GM23338 (cell line): ENCODE measurements at regions not wholly inside any gene's neighbourhood (a gene's known extent, or its start where the extent isn't known, plus 50 kb on each side); places are given as distances from the start of the nearest gene placed in this dataset.
"Not testable (repeated sequence)": the region's sequence is repeated elsewhere in the genome, so short reads cannot be mapped to it uniquely, and the experiment has no call there.

ENCODE experiments used
- ATAC-seq: fragments of 200-7000 bp; cut with Tn5 transposase; 3 replicates; pipeline ENCODE4 v1.9.1; 2020
- DNase-seq: peaks from one replicate; pipeline ENCODE4 v3.0.0-alpha.2; 2015; ENCODE audit warnings: low spot score
- H2AFZ ChIP-seq: fragments of 200-600 bp; sonication (generic); 2 replicates; pipeline ENCODE4 v1.8.0; 2016; ENCODE audit warnings: antibody characterized with exemption, mild to moderate bottlenecking, moderate library complexity
- H3F3A ChIP-seq: fragments of 200-600 bp; sonication (generic); replicated peaks from 2 replicates; pipeline ENCODE4 v1.8.0; 2017; ENCODE audit warnings: antibody characterized with exemption, mixed run types, low read depth
- H3K27ac ChIP-seq: fragments of 200-600 bp; sonication (generic); 2 replicates; pipeline ENCODE4 v1.6.1; 2016; ENCODE audit warnings: low read depth
- H3K27me3 ChIP-seq: fragments of 200-600 bp; sonication (generic); 2 replicates; pipeline ENCODE4 v1.8.0; 2016; ENCODE audit warnings: mild to moderate bottlenecking, mixed run types, moderate library complexity; ENCODE audit not compliant: insufficient read depth
- H3K36me3 ChIP-seq: fragments of 200-600 bp; sonication (generic); 2 replicates; pipeline ENCODE4 v1.8.0; 2016; ENCODE audit warnings: mild to moderate bottlenecking; ENCODE audit not compliant: insufficient read depth
- H3K4me1 ChIP-seq: fragments of 200-600 bp; sonication (generic); 2 replicates; pipeline ENCODE4 v1.8.0; 2016; ENCODE audit warnings: mild to moderate bottlenecking, moderate library complexity; ENCODE audit not compliant: insufficient read depth
- H3K4me2 ChIP-seq: fragments of 200-600 bp; sonication (generic); 2 replicates; pipeline ENCODE4 v1.7.1; 2017; ENCODE audit warnings: mixed run types
- H3K4me3 ChIP-seq: fragments of 200-600 bp; sonication (generic); 2 replicates; pipeline ENCODE4 v1.6.1; 2016; ENCODE audit warnings: mixed run types
- H3K79me2 ChIP-seq: fragments of 200-600 bp; sonication (generic); replicated peaks from 2 replicates; pipeline ENCODE4 v1.8.0; 2017; ENCODE audit warnings: mild to moderate bottlenecking; ENCODE audit not compliant: insufficient read depth
- H3K9me2 ChIP-seq: fragments of 200-600 bp; sonication (generic); 2 replicates; pipeline ENCODE4 v1.8.0; 2017; ENCODE audit not compliant: insufficient read depth
- H4K20me1 ChIP-seq: fragments of 200-600 bp; sonication (generic); replicated peaks from 2 replicates; pipeline ENCODE4 v1.8.0; 2017; ENCODE audit warnings: mild to moderate bottlenecking; ENCODE audit not compliant: insufficient read depth
- H3K27ac Mint-ChIP-seq: 2 replicates; pipeline ENCODE4 v1.8.0; 2020; ENCODE audit warnings: inconsistent platforms, mild to moderate bottlenecking, moderate library complexity, mixed read lengths
- H3K27me3 Mint-ChIP-seq: 3 replicates; pipeline ENCODE4 v1.8.0; 2022; ENCODE audit warnings: low read depth, mild to moderate bottlenecking, moderate library complexity, mixed read lengths, inconsistent platforms; ENCODE audit not compliant: insufficient read depth, poor library complexity
- H3K36me3 Mint-ChIP-seq: 3 replicates; pipeline ENCODE4 v1.8.0; 2021; ENCODE audit warnings: low read depth, mild to moderate bottlenecking, inconsistent platforms, moderate library complexity, mixed read lengths
- H3K4me1 Mint-ChIP-seq: 3 replicates; pipeline ENCODE4 v1.8.0; 2020; ENCODE audit warnings: mild to moderate bottlenecking, inconsistent platforms, mixed read lengths
- H3K4me3 Mint-ChIP-seq: 3 replicates; pipeline ENCODE4 v1.8.0; 2021; ENCODE audit warnings: moderate library complexity, mild to moderate bottlenecking, inconsistent platforms, mixed read lengths
- H3K9me3 Mint-ChIP-seq: 3 replicates; pipeline ENCODE4 v1.8.0; 2020; ENCODE audit warnings: moderate library complexity, mild to moderate bottlenecking, inconsistent platforms, mixed read lengths
- CREB1 ChIP-seq: fragments of 250-450 bp; sonication (Bioruptor Pico); IDR thresholded peaks from 2 replicates; pipeline ENCODE4 v1.5.0; 2020; ENCODE audit warnings: low read depth, mild to moderate bottlenecking, moderate library complexity
- EZH2 ChIP-seq: fragments of 200-600 bp; sonication (generic); IDR thresholded peaks from one replicate; pipeline ENCODE4 v1.8.0; 2017; ENCODE audit warnings: antibody characterized with exemption, mild to moderate bottlenecking, low read depth; ENCODE audit not compliant: unreplicated experiment
- EZH2phosphoT487 ChIP-seq: fragments of 200-600 bp; sonication (generic); IDR thresholded peaks from one replicate; pipeline ENCODE4 v1.8.1; 2018; ENCODE audit warnings: antibody characterized with exemption; ENCODE audit not compliant: unreplicated experiment
- JUNB ChIP-seq: IDR thresholded peaks from one replicate; pipeline ENCODE4 v1.6.1; 2016; ENCODE audit warnings: antibody characterized with exemption; ENCODE audit not compliant: unreplicated experiment
- NANOG ChIP-seq: IDR thresholded peaks from 2 replicates; pipeline ENCODE4 v1.6.1; 2016; ENCODE audit warnings: antibody characterized with exemption, borderline replicate concordance
- POLR2AphosphoS5 ChIP-seq: IDR thresholded peaks from 2 replicates; pipeline ENCODE4 v1.6.1; 2016; ENCODE audit warnings: antibody characterized with exemption, low read depth
- STAT1 ChIP-seq: IDR thresholded peaks from one replicate; pipeline ENCODE4 v1.6.1; 2016; ENCODE audit warnings: antibody characterized with exemption; ENCODE audit not compliant: unreplicated experiment
- ZNF114 ChIP-seq: fragments of 250-450 bp; sonication (Bioruptor Pico); IDR thresholded peaks from 2 replicates; pipeline ENCODE4 v1.5.0; 2020; ENCODE audit warnings: mild to moderate bottlenecking, moderate library complexity
- TF ChIP-seq, protein P1 (sequence below), 2 experiments: fragments of 200-600 bp in 1 of 2; sonication (generic) in 1 of 2; conservative IDR thresholded peaks; 2 replicates each; pipeline versions ENCODE4 v1.5.1 to v1.6.1; 2016 to 2017; ENCODE audit warnings: antibody characterized with exemption in 2 of 2, low read depth in 2 of 2, mild to moderate bottlenecking in 2 of 2, moderate library complexity in 1 of 2

DNA sequence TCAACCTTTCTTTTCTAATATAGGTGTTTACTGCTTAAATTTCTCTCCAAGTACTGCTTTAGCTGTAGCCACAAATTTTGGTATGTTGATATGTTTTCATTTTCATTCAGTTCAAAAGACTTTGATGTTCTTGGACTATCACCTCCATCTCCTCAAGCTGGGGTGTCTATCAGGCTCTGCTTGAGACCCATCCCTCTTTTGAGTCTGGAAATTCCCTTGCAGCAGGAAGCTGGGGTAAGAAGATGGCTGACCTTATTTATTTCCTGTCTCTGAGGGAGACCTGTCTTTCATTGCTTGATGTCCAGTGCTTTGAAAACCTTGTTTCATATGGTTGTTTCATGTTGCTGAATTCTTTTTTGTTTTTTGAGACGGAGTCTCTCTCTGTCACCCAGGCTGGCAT, 60.5 kb upstream of the ADPGK start (continued):
- no peak for TF ChIP-seq EZH2
- no peak for TF ChIP-seq NANOG
- no peak for TF ChIP-seq EZH2phosphoT487
- no peak for TF ChIP-seq JUNB
- TF ChIP-seq ZNF114: no peak
- TF ChIP-seq, protein P1, sequence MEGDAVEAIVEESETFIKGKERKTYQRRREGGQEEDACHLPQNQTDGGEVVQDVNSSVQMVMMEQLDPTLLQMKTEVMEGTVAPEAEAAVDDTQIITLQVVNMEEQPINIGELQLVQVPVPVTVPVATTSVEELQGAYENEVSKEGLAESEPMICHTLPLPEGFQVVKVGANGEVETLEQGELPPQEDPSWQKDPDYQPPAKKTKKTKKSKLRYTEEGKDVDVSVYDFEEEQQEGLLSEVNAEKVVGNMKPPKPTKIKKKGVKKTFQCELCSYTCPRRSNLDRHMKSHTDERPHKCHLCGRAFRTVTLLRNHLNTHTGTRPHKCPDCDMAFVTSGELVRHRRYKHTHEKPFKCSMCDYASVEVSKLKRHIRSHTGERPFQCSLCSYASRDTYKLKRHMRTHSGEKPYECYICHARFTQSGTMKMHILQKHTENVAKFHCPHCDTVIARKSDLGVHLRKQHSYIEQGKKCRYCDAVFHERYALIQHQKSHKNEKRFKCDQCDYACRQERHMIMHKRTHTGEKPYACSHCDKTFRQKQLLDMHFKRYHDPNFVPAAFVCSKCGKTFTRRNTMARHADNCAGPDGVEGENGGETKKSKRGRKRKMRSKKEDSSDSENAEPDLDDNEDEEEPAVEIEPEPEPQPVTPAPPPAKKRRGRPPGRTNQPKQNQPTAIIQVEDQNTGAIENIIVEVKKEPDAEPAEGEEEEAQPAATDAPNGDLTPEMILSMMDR (conservative IDR thresholded peaks at IDR 0.05; ENCODE audit: low read depth in 2 of 2): no peak
- TF ChIP-seq STAT1: no peak

DNA sequence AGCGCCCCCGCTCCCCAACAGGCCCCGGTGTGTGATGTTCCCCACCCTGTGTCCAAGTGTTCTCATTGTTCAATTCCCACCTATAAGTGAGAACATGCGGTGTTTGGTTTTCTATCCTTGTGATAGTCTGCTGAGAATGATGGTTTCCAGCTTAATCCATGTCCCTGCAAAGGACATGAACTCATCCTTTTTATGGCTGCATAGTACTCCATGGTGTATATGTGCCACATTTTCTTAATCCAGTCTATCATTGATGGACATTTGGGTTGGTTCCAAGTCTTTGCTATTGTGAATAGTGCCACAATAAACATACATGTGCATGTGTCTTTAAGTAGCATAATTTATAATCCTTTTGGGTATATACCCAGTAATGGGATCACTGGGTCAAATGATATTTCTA, 59.8 kb upstream of the ADPGK start:
- not testable (repeated sequence) for H3K36me3 ChIP-seq, H3K9me2 ChIP-seq, H3K27ac ChIP-seq, H3K27me3 ChIP-seq, H3K79me2 ChIP-seq, H3K9me3 Mint-ChIP-seq, DNase-seq, H4K20me1 ChIP-seq, H3K27me3 Mint-ChIP-seq, H3K4me2 ChIP-seq, H2AFZ ChIP-seq, H3K4me3 Mint-ChIP-seq, ATAC-seq, H3K4me3 ChIP-seq, H3K36me3 Mint-ChIP-seq, H3F3A ChIP-seq, H3K27ac Mint-ChIP-seq
- H3K4me1 ChIP-seq: peaks cover 15% of the 10 kb centered on the region
- peaks cover 15% of the 10 kb centered on the region for H3K4me1 Mint-ChIP-seq

DNA sequence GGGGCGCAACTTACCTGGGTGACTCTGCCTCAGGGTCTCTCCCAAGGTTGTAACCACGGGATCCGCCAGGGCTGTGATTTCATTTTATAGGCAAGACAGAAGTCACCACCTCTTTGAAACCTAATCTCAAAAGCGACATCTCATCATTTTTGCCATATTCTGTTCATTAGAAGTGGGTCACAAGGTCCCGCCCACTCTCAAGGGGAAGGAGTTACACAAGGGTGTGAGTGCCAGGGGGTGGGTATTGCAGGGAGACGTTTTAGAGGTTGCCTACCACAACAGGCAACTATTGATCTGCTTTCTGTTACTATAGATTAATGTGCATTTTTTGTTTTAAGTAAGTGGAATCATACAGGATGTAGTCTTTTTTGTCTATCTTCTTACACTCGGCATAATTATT, 56.6 kb upstream of the ADPGK start:
- H3K27ac Mint-ChIP-seq: no peak overlapping the region
- Histone ChIP-seq H3K4me3 (no peak overlapping the region), H3K36me3 (no peaks in the 10 kb centered on the region), H3K79me2 (no peaks in the 10 kb centered on the region), H3K27ac (no peak overlapping the region), H3K4me2 (no peak overlapping the region), H4K20me1 (no peaks in the 10 kb centered on the region), H3K27me3 (no peaks in the 10 kb centered on the region), H3K4me1 (no peaks in the 10 kb centered on the region), H3K9me2 (no peaks in the 10 kb centered on the region), H3F3A (no peaks in the 10 kb centered on the region), H2AFZ (no peak overlapping the region)
- no peaks in the 10 kb centered on the region for H3K36me3 Mint-ChIP-seq
- H3K9me3 Mint-ChIP-seq: no peaks in the 10 kb centered on the region
- peaks cover 7% of the 10 kb centered on the region; the same call in 2 of the 3 replicates for H3K4me1 Mint-ChIP-seq
- H3K4me3 Mint-ChIP-seq: no peak overlapping the region
- ATAC-seq (no peak), DNase-seq (no peak)
- H3K27me3 Mint-ChIP-seq: peaks cover 3% of the 10 kb centered on the region
- TF ChIP-seq, protein P1 (conservative IDR thresholded peaks at IDR 0.05; ENCODE audit: low read depth in 2 of 2): no peak
- no peak for TF ChIP-seq ZNF114
- no peak for TF ChIP-seq CREB1 (CRISPR knock-in tag)
- TF ChIP-seq JUNB: no peak
- TF ChIP-seq NANOG: no peak
- no peak for TF ChIP-seq POLR2AphosphoS5
